ENCODE measurements at regions not wholly inside any gene's neighbourhood (a gene's known extent, or its start where the extent isn't known, plus 50 kb on each side); places are given as distances from the start of the nearest gene placed in this dataset.

- TF ChIP-seq POLR2AphosphoS5 (IDR thresholded peaks at IDR 0.05; ENCODE audit: low read depth, low read length) = no peak
- no peak for TF ChIP-seq POU2F2 (IDR thresholded peaks at IDR 0.05; ENCODE audit: low read depth, low read length)
- TF ChIP-seq POLR2A (IDR thresholded peaks at IDR 0.05; ENCODE audit: low read depth, low read length) = no peak
These were observed 815.0 kb upstream of the ID2 start for GRCh38 chr2:7866825-7867224.

Measured in GM12891 (cell line).